Upper lobe of right lung (tissue), 1 donor: ENCODE measurements at regions not wholly inside any gene's neighbourhood (a gene's known extent, or its start where the extent isn't known, plus 50 kb on each side); places are given as distances from the start of the nearest gene placed in this dataset.

ENCODE experiments used
- ATAC-seq: fragments of 200-7000 bp; cut with Tn5 transposase; one replicate; pipeline ENCODE4 v1.9.1; 2020; ENCODE audit warnings: mild to moderate bottlenecking, moderate library complexity
- DNase-seq: peaks from one replicate; pipeline ENCODE4 v3.0.0-alpha.2; 2020
- H3K27ac ChIP-seq: fragments of 200-600 bp; one replicate; pipeline ENCODE4 v1.8.0; 2022
- H3K27me3 ChIP-seq: fragments of 200-600 bp; one replicate; pipeline ENCODE4 v1.8.0; 2022; ENCODE audit warnings: mild to moderate bottlenecking
- H3K36me3 ChIP-seq: fragments of 200-600 bp; one replicate; pipeline ENCODE4 v1.8.0; 2022
- H3K4me1 ChIP-seq: fragments of 200-600 bp; one replicate; pipeline ENCODE4 v1.8.0; 2022
- H3K4me3 ChIP-seq: fragments of 200-600 bp; one replicate; pipeline ENCODE4 v1.8.0; 2022; ENCODE audit warnings: mild to moderate bottlenecking
- H3K9me3 ChIP-seq: fragments of 200-600 bp; one replicate; pipeline ENCODE4 v1.8.0; 2022
- CTCF ChIP-seq: fragments of 200-600 bp; IDR thresholded peaks from one replicate; pipeline ENCODE4 v1.8.0; 2022; ENCODE audit warnings: antibody characterized with exemption
- intact Hi-C: fragments of 100-400 bp; cut with DNase I; formaldehyde crosslinking; loops from one replicate; pipeline ENCODE4 v1.11.0; 2022
- donor health status: DM: no; HTN: yes; CAD: no; lungs with severe emphysema.

- Histone ChIP-seq H3K4me3 (no peak overlapping the region), H3K27me3 (no peaks in the 10 kb centered on the region), H3K4me1 (no peaks in the 10 kb centered on the region), H3K27ac (no peak overlapping the region), H3K36me3 (no peaks in the 10 kb centered on the region), H3K9me3 (no peaks in the 10 kb centered on the region)
- intact Hi-C loops = no loop called here
- no peak for DNase-seq
- no peak for ATAC-seq
- TF ChIP-seq CTCF = no peak
Measured at GRCh38 chr4:54509057-54509456, 148.7 kb upstream of the KIT start.

GRCh38 chr4:54513204-54513603 is 144.6 kb upstream of the KIT start:
- no peak for TF ChIP-seq CTCF
- H3K36me3 ChIP-seq = no peaks in the 10 kb centered on the region
- no peak overlapping the region for H3K4me3 ChIP-seq
- no peak overlapping the region for H3K27ac ChIP-seq
- no peaks in the 10 kb centered on the region for H3K4me1 ChIP-seq
- ATAC-seq = no peak
- no peaks in the 10 kb centered on the region for H3K9me3 ChIP-seq
- H3K27me3 ChIP-seq = no peaks in the 10 kb centered on the region
- no peak for DNase-seq
- intact Hi-C loops = no loop called here

GRCh38 chr4:54513741-54514140 is 144.0 kb upstream of the KIT start:
- no peaks in the 10 kb centered on the region for H3K27me3 ChIP-seq
- H3K4me3 ChIP-seq = no peak overlapping the region
- TF ChIP-seq CTCF = no peak
- H3K4me1 ChIP-seq = no peaks in the 10 kb centered on the region
- ATAC-seq = no peak
- no peak overlapping the region for H3K27ac ChIP-seq
- intact Hi-C loops = no loop called here
- H3K36me3 ChIP-seq = no peaks in the 10 kb centered on the region
- DNase-seq = no peak
- no peaks in the 10 kb centered on the region for H3K9me3 ChIP-seq

GRCh38 chr4:54516556-54517215 is 141.1 kb upstream of the KIT start:
- Histone ChIP-seq H3K27me3 (no peaks in the 10 kb centered on the region), H3K9me3 (no peaks in the 10 kb centered on the region), H3K36me3 (no peaks in the 10 kb centered on the region), H3K27ac (no peak overlapping the region), H3K4me3 (no peak overlapping the region), H3K4me1 (no peaks in the 10 kb centered on the region)
- TF ChIP-seq CTCF = no peak
- intact Hi-C loops = no loop called here
- DNase-seq (no peak), ATAC-seq (no peak)

- intact Hi-C loops = no loop called here
- no peak for DNase-seq
- Histone ChIP-seq H3K4me1 (no peaks in the 10 kb centered on the region), H3K27ac (no peak overlapping the region), H3K9me3 (no peaks in the 10 kb centered on the region), H3K4me3 (no peak overlapping the region), H3K36me3 (no peaks in the 10 kb centered on the region), H3K27me3 (no peaks in the 10 kb centered on the region)
- no peak for ATAC-seq
- no peak for TF ChIP-seq CTCF
Measured at GRCh38 chr4:54517781-54518444, 139.8 kb upstream of the KIT start.
